H1 (cell line): ENCODE measurements at regions not wholly inside any gene's neighbourhood (a gene's known extent, or its start where the extent isn't known, plus 50 kb on each side); places are given as distances from the start of the nearest gene placed in this dataset.

ENCODE experiments used
- BCL11A ChIP-seq, 2 experiments: IDR thresholded peaks; one replicate each; pipeline ENCODE4 v1.6.1; 2011; ENCODE audit warnings: low read depth in 2 of 2, low read length in 2 of 2, mild to moderate bottlenecking in 2 of 2
- BRCA1 ChIP-seq: IDR thresholded peaks from 2 replicates; pipeline ENCODE4 v1.6.1; 2012; ENCODE audit warnings: low read depth, low read length, improper control_type of control experiment
- CEBPB ChIP-seq: IDR thresholded peaks from 2 replicates; pipeline ENCODE4 v1.6.1; 2012; ENCODE audit warnings: low read depth, low read length
- EZH2 ChIP-seq: fragments of 200-600 bp; sonication (generic); IDR thresholded peaks from 2 replicates; pipeline ENCODE4 v1.7.1; 2012; ENCODE audit warnings: low read depth, mild to moderate bottlenecking, moderate library complexity, low read length, inconsistent platforms; ENCODE audit not compliant: severe bottlenecking
- PHF8 ChIP-seq: fragments of 200-600 bp; sonication (generic); conservative IDR thresholded peaks from 2 replicates; pipeline ENCODE4 v1.7.1; 2012; ENCODE audit warnings: low read depth, mild to moderate bottlenecking, inconsistent platforms, low read length, moderate library complexity
- RAD21 ChIP-seq, 2 experiments: IDR thresholded peaks in 1 of 2; conservative IDR thresholded peaks in 1 of 2; 2 replicates each; pipeline ENCODE4 v1.6.1; 2011; ENCODE audit warnings: low read depth in 2 of 2, low read length in 2 of 2, improper control_type of control experiment in 1 of 2, inconsistent platforms in 1 of 2, mild to moderate bottlenecking in 1 of 2, moderate library complexity in 1 of 2
- TF ChIP-seq, protein P1 (sequence below), 3 experiments: IDR thresholded peaks; 1 replicate in 2 of 3; 2 replicates in 1 of 3; pipeline versions ENCODE4 v1.5.1 to v1.6.1; 2011; ENCODE audit warnings: low read length in 3 of 3, mild to moderate bottlenecking in 3 of 3, inconsistent platforms in 2 of 3, low read depth in 1 of 3, moderate library complexity in 1 of 3; ENCODE audit not compliant: insufficient read depth in 1 of 3; ENCODE audit errors: control extremely low read depth in 1 of 3

- no peak for TF ChIP-seq PHF8
- TF ChIP-seq, protein P1, sequence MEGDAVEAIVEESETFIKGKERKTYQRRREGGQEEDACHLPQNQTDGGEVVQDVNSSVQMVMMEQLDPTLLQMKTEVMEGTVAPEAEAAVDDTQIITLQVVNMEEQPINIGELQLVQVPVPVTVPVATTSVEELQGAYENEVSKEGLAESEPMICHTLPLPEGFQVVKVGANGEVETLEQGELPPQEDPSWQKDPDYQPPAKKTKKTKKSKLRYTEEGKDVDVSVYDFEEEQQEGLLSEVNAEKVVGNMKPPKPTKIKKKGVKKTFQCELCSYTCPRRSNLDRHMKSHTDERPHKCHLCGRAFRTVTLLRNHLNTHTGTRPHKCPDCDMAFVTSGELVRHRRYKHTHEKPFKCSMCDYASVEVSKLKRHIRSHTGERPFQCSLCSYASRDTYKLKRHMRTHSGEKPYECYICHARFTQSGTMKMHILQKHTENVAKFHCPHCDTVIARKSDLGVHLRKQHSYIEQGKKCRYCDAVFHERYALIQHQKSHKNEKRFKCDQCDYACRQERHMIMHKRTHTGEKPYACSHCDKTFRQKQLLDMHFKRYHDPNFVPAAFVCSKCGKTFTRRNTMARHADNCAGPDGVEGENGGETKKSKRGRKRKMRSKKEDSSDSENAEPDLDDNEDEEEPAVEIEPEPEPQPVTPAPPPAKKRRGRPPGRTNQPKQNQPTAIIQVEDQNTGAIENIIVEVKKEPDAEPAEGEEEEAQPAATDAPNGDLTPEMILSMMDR (IDR thresholded peaks at IDR 0.05; ENCODE audit: control extremely low read depth in 1 of 3, insufficient read depth in 1 of 3, low read depth in 1 of 3, low read length in 3 of 3), result no peak
- no peak for TF ChIP-seq CEBPB
- no peak for TF ChIP-seq BRCA1
- TF ChIP-seq RAD21 (IDR thresholded peaks at IDR 0.05 in 1 of 2, conservative IDR thresholded peaks at IDR 0.05 in 1 of 2; ENCODE audit: low read depth in 2 of 2, low read length in 2 of 2), result no peak
- TF ChIP-seq BCL11A (IDR thresholded peaks at IDR 0.05; ENCODE audit: low read depth in 2 of 2, low read length in 2 of 2), result no peak
- no peak for TF ChIP-seq EZH2
These were observed 81.6 kb upstream of the SYT6 start for GRCh38 chr1:114235281-114235680.
